Stomach (tissue), 8 donors: ENCODE measurements at regions not wholly inside any gene's neighbourhood (a gene's known extent, or its start where the extent isn't known, plus 50 kb on each side); places are given as distances from the start of the nearest gene placed in this dataset.

Experiments used
- DNase-seq, 2 donors: peaks; one replicate each; pipeline versions ENCODE4 v3.0.0 to v3.0.0-alpha.2; 2013 to 2019
- H3K27ac ChIP-seq, 5 donors: fragments of 200-600 bp in 4 of 5; sonication (generic) in 4 of 5; one replicate each; pipeline ENCODE4 v1.5.1; 2013 to 2019; ENCODE audit warnings: mild to moderate bottlenecking in 1 of 5, moderate library complexity in 1 of 5
- H3K27me3 ChIP-seq, 3 donors: fragments of 200-600 bp; sonication (generic); one replicate each; pipeline ENCODE4 v1.5.1; 2017 to 2019; ENCODE audit warnings: mixed run types in 1 of 3
- H3K36me3 ChIP-seq, 4 donors: fragments of 200-600 bp; sonication (generic); 1 replicate in 3 of 4; 2 replicates in 1 of 4; pipeline ENCODE4 v1.5.1; 2016 to 2019
- H3K4me1 ChIP-seq, 4 donors: fragments of 200-600 bp; sonication (generic); one replicate each; pipeline ENCODE4 v1.5.1; 2016 to 2019
- H3K4me3 ChIP-seq, 4 donors: fragments of 200-600 bp; sonication (generic) in 3 of 4; one replicate each; pipeline ENCODE4 v1.5.1; 2016 to 2019; ENCODE audit warnings: mild to moderate bottlenecking in 1 of 4
- H3K9me3 ChIP-seq, 4 donors: fragments of 200-600 bp; sonication (generic); one replicate each; pipeline ENCODE4 v1.5.1; 2016 to 2019
- CTCF ChIP-seq, 7 experiments: fragments of 450-650 bp in 4 of 7; fragments of 200-600 bp in 3 of 7; sonication (generic) in 3 of 7; IDR thresholded peaks; one replicate each; pipeline ENCODE4 v1.5.1; 2016 to 2019; ENCODE audit warnings: antibody characterized with exemption in 7 of 7, control low read depth in 2 of 7, mild to moderate bottlenecking in 1 of 7
- EP300 ChIP-seq: sonication (generic); formaldehyde crosslinking; IDR thresholded peaks from one replicate; pipeline ENCODE4 v1.6.1; 2017; ENCODE audit warnings: antibody characterized with exemption
- POLR2A ChIP-seq, 4 donors: fragments of 450-650 bp; IDR thresholded peaks; one replicate each; pipeline ENCODE4 v1.6.1; 2016; ENCODE audit warnings: antibody characterized with exemption in 4 of 4, control low read depth in 2 of 4, mild to moderate bottlenecking in 1 of 4, moderate library complexity in 1 of 4
- POLR2AphosphoS5 ChIP-seq, 3 donors: sonication (generic); formaldehyde crosslinking; IDR thresholded peaks; one replicate each; pipeline ENCODE4 v1.6.1; 2016; ENCODE audit warnings: antibody characterized with exemption in 3 of 3
- WGBS, 5 donors: extraction: QIAGEN DNeasy Blood & Tissue Kit in 3 of 5; methylation state at CpG; one replicate each; pipeline versions ENCODE4 v1.1.5 to v1.1.7; 2013 to 2018; 5-methylcytosine and 5-hydroxymethylcytosine counted together
- intact Hi-C: fragments of 100-400 bp; cut with DNase I; formaldehyde crosslinking; loops from one replicate; pipeline ENCODE4 v1.15.1; 2023; ENCODE audit warnings: low total_unique reads
- donor health status: healthy with polysubstance abuse.
- donor health status: Bipolar disorder and iron deficiency.
- donor health status: healthy.

DNA sequence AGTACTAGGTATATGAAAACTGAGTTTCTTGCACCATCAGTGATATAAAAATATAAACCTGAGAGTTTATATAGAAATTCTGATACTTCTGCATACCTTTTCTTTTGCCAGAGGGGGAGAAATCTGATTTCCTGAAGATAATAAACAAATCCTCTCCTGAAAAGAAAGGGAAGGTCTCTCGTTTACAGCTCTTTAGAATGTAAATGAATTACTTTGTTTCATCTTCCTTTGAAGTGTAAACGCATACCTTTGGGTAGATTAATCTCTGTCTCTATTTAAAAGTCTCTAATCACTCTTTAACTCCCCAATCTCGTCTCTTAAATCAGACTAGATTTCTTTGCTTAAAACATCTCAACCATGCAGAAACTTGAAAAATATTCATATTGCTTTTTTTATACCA is 1092.9 kb downstream of the SLITRK5 start:
- H3K27ac ChIP-seq: no peak overlapping the region
- no peak for TF ChIP-seq EP300
- TF ChIP-seq CTCF (IDR thresholded peaks at IDR 0.05): no peak
- TF ChIP-seq POLR2A (IDR thresholded peaks at IDR 0.05): no peak
- no peak for TF ChIP-seq POLR2AphosphoS5 (IDR thresholded peaks at IDR 0.05)
- intact Hi-C loops: no loop called here
- no peaks in the 10 kb centered on the region for H3K36me3 ChIP-seq
- 27 to 37% (median 32%) methylated on average over 3 of the region's 3 CpGs for WGBS, 5 donors
- no peaks in the 10 kb centered on the region for H3K4me1 ChIP-seq
- no peaks in the 10 kb centered on the region for H3K9me3 ChIP-seq
- H3K27me3 ChIP-seq: no peaks in the 10 kb centered on the region
- DNase-seq: no peak
- no peak overlapping the region for H3K4me3 ChIP-seq

GRCh38 chr13:88800505-88800904 is 1129.3 kb downstream of the SLITRK5 start:
- Histone ChIP-seq H3K27me3 (no peaks in the 10 kb centered on the region), H3K36me3 (no peaks in the 10 kb centered on the region), H3K4me1 (no peaks in the 10 kb centered on the region), H3K27ac (no peak overlapping the region), H3K9me3 (no peaks in the 10 kb centered on the region), H3K4me3 (no peak overlapping the region)
- WGBS, 5 donors: 53 to 87% (median 84%) methylated on average over 1 of the region's 1 CpG
- TF ChIP-seq CTCF (IDR thresholded peaks at IDR 0.05): no peak
- TF ChIP-seq POLR2AphosphoS5 (IDR thresholded peaks at IDR 0.05): no peak
- no peak for TF ChIP-seq EP300
- no peak for TF ChIP-seq POLR2A (IDR thresholded peaks at IDR 0.05)
- intact Hi-C loops: no loop called here
- DNase-seq: no peak

DNA sequence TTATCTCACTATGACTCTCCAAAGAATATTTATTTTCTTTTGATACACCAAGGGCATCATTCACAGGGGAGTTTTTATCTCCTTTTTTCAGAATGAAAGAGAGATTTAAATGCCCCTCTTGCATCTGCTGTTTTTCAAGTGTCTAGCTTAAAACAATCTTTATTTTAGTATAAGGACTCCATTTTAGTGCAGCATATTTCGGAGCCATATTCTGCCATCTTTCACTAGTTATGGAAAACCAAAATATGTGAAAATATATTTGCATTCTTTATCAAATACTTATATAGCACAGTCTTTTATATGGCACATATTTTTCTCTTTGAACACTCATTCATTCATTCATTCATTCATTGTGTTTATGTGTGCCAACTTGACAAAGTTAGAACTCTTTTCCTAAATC is 1130.2 kb downstream of the SLITRK5 start:
- Histone ChIP-seq H3K36me3 (no peaks in the 10 kb centered on the region), H3K4me3 (no peak overlapping the region), H3K27me3 (no peaks in the 10 kb centered on the region), H3K9me3 (no peaks in the 10 kb centered on the region), H3K27ac (no peak overlapping the region), H3K4me1 (no peaks in the 10 kb centered on the region)
- intact Hi-C loops: no loop called here
- TF ChIP-seq POLR2A (IDR thresholded peaks at IDR 0.05) (no peak), CTCF (IDR thresholded peaks at IDR 0.05) (no peak), EP300 (no peak), POLR2AphosphoS5 (IDR thresholded peaks at IDR 0.05) (no peak)
- no peak for DNase-seq
- 93 to 97% (median 93%) methylated on average over 1 of the region's 1 CpG for WGBS, 5 donors

DNA sequence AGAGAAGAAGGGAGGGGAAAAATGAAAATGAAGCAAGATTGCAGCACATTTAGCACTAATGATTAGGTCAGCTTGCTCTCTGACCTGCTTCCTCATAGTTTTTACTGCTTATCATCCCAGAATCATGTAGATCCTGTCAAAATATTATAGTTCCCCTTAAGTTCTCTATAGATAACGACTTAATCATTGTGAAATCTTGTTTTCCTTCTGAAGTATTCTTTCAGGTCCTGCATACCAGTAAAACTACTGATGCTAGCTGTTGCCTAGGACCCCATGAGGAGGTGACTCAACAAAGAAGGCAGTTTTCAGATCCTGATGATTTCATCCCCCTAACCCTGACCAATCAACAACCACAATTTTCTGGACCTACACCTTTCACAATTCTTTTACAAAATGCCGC is 1131.7 kb downstream of the SLITRK5 start:
- no peak overlapping the region for H3K4me3 ChIP-seq
- 58 to 66% (median 63%) methylated on average over 2 of the region's 2 CpGs for WGBS, 5 donors
- no peak for TF ChIP-seq CTCF (IDR thresholded peaks at IDR 0.05)
- TF ChIP-seq POLR2AphosphoS5 (IDR thresholded peaks at IDR 0.05): no peak
- TF ChIP-seq POLR2A (IDR thresholded peaks at IDR 0.05): no peak
- no peak for TF ChIP-seq EP300

More for the DNA sequence above, 1131.7 kb downstream of the SLITRK5 start:
- Histone ChIP-seq H3K27ac (no peak overlapping the region), H3K27me3 (no peaks in the 10 kb centered on the region), H3K4me1 (no peaks in the 10 kb centered on the region), H3K36me3 (no peaks in the 10 kb centered on the region), H3K9me3 (no peaks in the 10 kb centered on the region)
- intact Hi-C loops: no loop called here
- DNase-seq: no peak
